ENCODE measurements at regions not wholly inside any gene's neighbourhood (a gene's known extent, or its start where the extent isn't known, plus 50 kb on each side); places are given as distances from the start of the nearest gene placed in this dataset.
A peak's percentile ranks its signal among the peaks of the same experiment; 100 is the strongest.
"Not testable (repeated sequence)": the region's sequence is repeated elsewhere in the genome, so short reads cannot be mapped to it uniquely, and the experiment has no call there.

DNA sequence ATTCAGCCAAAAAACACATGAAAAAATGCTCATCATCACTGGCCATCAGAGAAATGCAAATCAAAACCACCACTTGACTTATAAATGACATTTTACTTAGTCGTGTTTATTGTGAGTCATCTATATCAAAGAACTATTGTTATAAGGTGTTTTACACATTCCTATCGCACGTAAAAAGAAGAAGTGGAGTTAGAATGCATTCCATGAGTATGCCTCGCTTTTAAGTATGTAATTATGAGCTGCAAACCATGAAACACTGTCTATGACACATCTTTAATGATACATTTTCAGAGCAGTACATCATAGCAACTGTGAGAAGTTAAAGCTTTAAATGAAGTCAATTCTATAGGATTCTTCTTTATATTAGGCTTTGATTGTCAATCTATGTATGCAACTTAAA, 614.3 kb upstream of the ADAMTS5 start:
- no peak for DNase-seq

DNA sequence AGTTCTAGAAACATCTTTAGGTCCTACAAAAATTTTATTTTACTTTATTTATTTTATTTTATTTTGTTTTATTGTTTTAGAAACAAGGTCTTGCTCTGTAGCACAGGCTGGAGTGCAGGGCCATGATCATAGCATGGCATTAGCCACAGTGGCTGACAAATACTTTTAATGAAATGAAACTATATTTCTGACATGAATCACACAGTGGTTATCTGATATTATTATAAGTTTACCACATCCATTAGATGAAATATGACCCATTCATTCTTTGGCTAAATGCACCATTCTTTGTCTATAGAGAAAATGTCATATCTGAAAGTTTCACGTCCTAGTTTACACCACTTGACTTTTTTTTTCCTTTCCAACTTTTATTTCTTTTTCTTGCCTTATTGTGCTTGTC, 613.4 kb upstream of the ADAMTS5 start:
- DNase-seq: no peak

DNA sequence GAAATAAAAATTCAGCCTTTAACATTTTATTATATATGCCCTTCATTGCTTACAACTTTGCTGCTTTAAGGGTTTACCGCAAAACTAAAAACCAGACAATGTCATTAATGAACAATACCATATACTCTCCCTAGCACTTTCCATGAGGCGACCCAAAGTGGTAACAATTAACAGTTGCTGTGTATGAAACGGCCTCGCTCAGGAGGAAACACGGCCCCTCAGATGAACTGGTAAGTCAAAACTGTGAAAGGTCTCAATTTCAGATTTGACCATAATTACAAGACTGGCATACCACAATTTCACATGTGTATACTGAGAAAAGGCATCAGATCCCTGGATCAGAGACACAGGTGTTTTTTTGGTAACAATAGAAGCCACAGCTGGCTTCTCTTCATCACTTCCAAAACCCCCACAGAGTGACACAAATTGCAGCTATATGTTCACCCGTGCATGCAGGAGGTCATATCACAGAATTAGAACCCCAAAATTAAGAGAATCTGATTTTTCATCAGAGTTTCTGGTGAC, 611.9 kb upstream of the ADAMTS5 start:
- DNase-seq: no peak

DNA sequence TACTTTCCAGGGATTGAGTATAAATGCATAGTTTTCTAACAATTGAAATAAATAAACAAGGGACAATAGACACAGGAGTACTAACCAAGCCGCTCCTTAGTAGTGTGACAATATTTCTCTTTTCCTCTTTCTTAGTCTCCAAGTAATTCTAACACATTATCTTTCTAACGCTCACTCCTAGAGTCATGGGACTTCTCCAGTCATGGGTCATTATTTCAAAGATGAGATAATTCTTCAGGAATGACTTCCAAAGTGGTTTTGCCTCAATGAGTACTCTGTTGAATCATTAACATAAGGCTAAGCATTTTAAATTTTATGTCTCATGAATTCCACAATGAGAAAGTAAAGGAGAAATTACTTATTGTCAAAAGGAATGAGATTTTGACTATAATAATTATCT, 605.8 kb upstream of the ADAMTS5 start:
- DNase-seq: no peak

DNA sequence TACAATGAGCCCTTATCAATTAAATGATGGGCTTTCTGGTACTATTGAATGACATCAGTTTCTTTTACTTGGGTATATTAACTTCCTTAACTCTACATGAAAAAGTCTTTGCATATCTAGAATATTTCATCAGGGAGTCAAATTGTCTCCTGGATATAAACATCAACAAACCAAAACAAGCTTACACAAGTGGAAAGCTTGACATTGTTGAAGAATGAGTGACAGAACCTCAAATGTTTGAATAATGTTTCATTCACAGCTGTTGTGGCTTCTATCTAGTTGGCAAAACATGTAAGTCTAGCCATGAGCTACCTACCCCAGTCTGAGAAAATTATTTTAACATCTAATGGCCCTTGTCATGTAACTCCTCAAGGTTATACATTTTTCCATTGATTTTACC, 604.8 kb upstream of the ADAMTS5 start:
- no peak for DNase-seq

DNA sequence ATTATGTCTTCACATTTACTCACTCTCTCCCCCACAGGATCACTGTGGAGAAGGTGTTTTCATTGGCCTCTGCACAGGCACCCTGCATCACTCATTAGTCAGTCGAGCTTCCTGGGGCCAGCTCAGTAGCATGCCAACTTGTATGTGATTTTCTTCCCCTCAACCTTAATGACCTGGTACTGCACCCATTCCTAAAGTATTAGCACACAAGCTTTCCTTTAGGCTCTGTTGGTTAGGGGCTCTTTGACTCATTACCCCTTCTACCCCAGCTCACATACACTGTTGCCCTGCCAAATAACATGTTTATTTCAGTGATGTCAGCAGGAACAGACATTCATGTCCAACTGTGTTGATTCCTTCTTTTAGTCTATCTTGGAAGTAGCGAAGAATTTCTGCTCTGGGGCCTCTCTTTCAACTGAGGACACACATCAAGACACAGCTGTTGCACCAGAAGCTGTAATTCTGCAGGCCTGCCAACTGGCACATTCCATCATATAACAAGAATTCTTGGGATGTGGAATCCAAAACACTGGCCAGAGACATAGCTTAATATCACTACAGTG, 603.5 kb upstream of the ADAMTS5 start:
- DNase-seq: no peak

DNA sequence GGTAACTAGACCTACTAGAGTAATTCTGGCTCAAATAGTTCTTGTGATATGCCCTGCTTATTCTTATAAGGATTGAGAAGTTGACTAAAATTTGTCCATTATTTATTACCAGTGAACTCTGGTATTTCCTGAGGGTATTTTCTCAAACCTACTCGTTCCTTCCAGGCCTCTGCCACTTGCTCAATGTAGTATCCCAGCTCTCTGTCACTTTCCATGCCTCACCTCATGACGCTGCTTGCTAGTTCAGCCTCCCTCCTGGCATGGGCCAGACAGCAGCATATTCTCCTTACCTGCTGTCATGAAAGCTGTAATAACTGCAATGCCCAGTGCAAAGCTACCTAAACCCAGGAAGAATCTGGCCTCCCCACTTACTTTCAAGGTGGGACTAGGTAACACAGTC, 602.9 kb upstream of the ADAMTS5 start:
- no peak for DNase-seq

DNA sequence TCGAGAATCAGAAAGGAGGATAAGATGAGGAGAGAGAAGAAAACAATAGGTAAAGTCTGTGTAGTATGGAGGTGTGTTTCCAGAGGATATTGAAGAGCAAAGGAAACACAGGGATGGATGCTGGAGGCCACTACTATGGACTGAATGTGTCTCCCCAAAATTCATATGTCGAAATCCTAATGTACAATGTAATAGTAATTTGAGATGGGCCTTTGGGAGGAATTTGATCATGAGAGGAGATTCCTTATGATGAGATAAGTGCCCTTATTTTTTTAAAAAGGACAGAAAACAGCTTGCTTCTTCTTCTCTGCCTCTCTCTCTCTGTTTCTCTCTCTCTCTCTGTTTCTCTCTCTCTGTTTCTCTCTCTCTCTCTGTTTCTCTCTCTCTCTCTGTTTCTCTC, 602.2 kb upstream of the ADAMTS5 start:
- no peak for DNase-seq

DNA sequence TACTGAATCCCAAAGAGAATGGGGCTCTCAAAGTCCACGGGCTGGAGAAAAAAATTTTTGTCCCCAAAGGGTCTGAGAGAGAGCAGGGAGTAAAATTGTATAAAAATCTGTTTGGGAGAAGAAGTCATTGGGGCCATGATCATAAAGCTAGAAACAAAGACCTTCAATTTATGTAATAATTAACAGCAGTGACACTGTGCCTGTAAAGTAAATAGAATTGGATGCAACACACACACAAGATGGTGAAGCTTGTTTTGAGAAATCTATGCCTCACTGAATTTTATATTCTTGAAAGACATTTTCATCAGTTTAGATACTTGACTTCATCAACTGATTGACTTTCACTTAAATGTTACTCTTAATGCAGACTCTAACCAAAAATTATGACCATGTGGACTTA, 600.5 kb upstream of the ADAMTS5 start:
- no peak for DNase-seq

DNA sequence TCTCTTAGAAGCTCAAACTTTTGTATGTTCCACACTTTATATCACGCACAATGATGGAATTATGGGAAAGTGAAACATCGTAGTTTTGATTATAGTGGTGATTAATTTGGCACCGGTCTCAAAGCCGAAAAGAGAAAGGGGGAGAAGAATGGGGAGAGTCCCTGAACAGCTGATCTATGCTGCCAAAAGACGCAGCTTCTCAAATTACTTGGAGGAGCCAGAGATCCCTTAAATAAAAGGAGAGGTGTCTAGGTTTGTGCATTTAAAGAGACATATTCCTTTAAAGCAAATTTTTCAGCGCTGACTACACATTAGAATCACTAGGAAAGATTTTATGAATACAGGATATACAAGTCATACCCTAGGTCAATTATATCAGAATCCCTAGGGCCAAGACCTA, 599.6 kb upstream of the ADAMTS5 start:
- DNase-seq: no peak

DNA sequence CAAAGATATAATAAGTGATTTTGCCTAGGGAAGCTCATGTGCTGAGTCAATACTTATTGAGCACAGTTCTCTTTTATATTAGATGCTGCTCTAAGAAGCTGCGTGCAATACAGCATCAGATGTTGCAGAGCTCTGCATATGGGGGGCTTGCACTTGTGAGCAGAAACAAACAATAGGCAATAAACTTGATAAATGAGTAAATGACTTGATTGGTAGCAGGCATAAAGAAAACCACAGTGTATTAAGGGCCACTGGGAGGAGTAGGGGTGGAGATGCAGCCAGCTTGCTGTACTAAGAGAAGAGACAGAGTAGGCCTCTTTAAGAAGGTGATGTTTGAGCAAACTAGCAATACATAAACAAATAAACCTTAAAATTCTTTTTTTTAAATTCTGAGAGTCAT, 598.5 kb upstream of the ADAMTS5 start:
- no peak for DNase-seq

DNA sequence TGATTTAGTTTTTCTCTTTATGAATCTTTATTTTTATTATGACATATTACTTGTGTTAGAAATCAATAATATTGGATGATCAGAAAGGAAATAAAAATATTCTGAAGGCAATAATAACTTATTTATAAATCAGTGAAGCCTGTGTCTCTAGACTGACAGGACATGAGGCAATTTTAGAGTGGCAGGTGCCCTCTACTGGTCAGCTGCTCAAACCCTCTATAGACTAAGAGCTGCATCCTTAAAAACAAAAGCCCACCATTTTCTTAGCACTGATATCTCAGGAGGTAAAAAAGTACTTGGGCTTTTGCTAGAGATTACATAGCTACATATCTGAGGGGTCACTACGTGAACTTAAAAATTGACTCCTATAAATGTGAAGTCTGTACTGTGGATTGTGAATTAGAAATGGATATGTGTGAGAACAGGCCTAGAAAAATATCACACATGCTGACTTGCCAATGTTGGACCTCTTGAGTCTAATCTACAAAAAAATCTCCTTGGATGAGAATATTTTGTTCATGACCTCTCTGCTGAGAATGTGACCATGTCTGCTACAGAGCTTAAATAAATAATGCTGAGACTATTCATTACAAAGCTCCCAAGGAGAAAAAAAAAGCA, 597.9 kb upstream of the ADAMTS5 start:
- DNase-seq: no peak

DNA sequence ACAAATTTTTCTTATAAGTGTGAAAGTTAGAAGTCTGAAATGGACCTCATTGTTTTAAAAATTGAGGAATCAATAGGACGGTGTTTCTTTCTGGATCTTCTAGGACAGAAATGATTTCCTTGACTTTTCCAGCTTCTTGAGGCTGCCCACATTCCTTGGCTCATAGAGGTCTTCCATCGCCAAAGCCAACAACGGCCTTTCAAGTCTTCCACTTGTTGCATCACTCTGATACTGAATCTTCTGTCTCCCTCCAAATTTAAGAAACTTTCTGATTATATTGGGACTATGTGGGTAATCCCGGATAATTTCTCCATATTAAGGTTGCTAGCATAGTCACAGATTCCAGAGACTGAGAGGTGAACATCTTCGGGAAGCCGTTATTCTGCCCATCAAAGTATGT, 595.4 kb upstream of the ADAMTS5 start:
- no peak for DNase-seq

DNA sequence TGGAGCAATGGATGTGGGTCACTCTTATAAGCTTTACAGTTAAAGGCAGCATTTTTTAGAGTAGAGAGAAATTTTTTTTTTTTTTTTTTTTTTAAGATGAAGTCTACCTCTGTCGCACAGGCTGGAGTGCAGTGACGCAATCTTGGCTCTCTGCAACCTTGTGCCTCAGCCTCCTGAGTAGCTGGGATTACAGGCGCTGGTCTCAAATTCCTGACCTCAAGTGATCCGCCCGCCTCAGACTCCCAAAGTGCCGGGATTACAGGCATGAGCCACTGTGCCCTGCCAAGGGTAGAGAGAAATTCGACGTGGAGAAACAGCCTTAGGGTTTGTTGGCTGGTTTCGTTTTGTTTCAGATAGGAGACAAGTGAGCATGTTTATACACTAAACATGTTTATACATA, 594.2 kb upstream of the ADAMTS5 start:
- no peak for DNase-seq

DNA sequence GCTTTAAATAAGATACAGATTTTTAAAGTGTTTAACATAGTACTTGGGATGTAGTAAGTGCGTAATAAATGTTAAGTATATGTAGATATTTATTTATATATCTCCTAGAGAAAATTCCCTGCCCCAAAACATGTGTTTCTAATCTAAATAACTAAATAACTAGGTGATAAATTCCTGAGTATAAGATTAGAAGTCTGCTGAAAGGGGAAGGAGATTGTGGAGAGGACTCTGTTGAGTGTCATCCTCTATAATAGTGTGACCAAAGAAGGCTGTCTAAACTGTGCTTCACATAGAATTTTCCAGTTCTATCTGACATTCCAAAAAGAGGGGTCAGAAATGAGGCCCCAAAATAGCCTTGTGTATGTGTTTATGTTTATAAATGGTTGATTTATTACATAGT, 590.5 kb upstream of the ADAMTS5 start:
- DNase-seq: no peak

DNA sequence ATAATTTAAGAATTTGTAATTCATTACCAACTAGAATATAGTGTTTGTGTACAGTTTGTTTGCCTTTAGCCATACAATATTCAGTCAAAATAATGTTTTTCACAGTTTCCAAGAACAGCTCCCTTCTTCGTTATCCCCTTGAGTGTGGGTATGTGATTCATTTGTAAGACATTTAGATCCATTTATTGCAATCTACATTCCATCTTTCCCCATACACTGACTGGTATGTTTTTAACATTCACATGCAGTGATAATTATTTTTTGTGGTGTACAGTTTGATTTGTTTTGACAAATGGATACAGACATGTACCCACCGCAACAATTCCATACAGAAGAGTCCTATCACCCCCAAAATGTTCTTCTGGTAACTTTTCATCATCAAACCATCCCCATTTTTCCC, 589.1 kb upstream of the ADAMTS5 start:
- DNase-seq: no peak

DNA sequence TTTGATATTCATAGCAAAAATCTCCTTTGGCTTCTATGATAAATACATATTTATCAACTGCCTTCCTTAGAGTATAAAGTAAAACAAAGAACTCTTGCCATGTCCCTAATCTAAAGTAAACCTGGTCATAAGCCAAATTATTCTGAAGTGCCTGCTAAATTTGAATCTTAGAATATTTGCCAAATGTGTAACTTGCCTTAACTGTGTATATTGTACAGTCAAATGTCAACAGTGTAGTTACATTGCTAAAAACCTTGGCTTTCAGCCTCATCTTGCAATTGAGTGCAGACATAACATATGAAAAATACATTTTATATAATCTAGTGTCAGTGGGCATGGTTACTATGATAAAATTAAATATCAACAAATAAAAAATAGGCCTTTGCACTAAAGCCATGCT, 583.4 kb upstream of the ADAMTS5 start:
- no peak for DNase-seq

DNA sequence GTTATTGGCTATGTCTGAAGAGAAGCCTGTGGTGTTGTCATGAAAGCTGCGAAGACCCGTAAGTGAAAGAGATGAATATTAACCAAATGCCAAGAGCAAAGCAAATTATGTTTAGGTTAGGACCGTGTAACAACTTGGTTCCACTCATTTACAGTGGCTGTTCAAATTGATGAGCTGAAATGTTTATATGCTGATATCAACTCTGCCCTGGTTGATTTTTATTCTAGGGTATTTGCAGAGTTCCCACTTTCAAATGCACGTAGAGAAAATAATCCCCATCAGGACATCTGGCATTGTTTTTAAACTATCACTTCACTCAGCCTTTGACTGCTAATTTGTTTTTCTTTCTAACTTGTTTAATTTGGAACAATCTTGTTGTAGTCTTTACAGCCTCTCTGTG, 581.6 kb upstream of the ADAMTS5 start:
- no peak for DNase-seq

DNA sequence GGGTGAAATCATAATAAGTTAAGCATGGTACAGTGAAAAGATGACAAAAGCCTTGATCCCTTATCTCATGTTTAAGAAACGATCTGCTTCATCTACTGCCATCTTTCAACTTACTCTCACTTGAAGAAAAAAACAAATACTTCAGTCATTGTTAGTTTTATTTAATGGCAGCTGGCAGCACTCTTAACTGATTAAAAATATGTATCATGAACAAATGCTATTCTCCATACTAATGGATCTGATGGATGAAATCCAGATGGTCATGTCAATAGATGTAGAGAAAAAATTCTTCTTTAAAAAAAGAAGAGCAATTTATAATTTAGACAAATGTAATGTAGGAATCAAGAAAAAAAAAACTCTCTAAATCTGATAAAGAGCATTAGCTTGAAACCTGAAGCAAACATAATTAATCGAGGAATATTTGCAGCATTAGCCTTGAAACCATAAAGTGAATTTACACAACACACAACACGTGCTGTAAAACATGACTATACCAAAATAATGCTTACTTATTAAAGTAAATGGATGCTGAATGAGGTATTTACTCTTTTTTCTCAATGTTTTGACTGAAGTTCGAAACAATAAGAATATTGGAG, 579.0 kb upstream of the ADAMTS5 start:
- DNase-seq: peak; percentile 64

DNA sequence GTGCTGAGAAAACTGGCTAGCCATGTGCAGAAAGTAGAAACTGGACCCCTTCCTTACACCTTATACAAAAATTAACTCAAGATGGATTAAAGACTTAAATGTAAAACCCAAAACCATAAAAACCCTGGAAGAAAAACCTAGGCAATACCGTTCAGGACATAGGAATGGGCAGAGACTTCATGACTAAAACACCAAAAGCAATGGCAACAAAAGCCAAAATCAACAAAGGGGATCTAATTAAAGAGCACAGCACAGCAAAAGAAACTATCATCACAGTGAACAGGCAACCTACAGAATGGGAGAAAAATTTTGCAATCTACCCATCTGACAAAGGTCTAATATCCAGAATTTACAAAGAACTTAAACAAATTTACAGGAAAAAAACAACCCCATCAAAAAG, 575.2 kb upstream of the ADAMTS5 start:
- DNase-seq: not testable (repeated sequence)

DNA sequence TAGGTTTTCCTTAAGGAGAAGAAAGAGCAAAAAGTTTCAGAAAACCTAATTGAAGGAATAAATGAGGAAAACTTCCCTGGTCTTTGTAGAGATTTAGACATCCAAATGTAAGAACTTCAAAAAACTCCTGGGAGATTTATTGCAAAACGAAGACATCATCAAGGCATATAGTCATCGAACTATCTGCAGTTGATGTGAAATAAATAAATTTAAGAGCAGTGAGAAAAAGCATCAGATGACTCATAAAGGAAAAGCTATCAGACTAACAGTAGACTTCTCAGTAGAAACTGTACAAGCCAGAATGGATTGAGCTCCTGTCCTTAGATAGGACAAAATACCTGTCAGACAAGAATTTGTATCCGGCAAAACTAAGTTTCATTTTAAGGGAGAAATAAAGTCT, 569.4 kb upstream of the ADAMTS5 start:
- no peak for DNase-seq

DNA sequence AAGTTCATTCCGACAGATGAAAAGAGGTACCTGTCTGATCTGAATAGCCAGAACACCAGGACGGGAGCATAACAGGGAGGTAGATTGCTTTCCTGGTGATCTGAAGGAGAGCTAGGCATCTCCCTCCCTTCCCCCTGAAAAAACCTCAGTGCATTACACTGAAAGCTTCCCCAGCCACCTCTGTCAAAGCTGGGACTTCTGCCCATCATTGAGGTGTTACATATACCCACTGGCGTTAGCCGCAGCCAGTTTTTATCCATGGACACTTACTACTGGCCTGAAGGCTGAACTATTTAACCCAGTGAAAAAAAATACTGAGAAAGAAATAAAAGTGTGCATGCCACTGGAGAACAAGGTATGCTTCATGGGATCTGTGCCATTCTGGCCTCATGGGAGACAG, 568.3 kb upstream of the ADAMTS5 start:
- DNase-seq: no peak

DNA sequence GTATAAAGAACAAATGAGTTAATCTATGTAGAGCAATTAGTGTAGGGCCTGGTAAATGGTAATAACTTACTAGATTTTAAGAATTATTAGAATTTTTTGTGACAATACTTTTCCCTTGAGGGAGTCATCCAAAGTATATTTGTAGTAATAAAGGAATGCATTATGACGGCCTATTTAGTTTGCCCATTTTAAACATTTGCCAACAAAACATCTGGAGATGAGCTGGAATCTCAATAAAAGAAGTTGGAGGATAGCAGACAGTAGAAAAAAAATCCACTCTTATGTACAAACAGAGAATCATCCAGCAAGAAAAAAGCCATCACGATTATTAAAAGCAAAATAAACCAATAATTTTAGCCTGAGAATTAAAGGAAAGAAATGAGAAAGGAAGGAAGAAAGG, 567.3 kb upstream of the ADAMTS5 start:
- DNase-seq: no peak

DNA sequence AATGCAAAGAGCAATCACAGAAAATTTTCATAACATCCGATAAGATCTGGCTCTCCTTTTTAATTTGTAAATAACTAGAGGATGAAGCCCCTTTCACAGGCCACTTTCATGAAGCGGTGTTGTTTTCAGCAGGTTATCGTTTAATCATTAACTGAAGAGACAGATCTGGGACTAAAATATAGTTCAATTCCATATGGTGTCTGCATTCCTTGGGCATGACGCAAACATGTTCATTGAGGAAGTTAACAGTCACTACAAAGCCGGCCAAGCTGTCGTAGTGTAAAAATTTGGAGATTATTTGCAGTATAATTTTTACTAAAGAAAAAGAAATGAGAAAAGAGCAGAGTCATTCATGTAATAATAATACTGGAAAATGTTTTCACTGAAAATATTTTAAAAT, 565.2 kb upstream of the ADAMTS5 start:
- peak; percentile 17 for DNase-seq

DNA sequence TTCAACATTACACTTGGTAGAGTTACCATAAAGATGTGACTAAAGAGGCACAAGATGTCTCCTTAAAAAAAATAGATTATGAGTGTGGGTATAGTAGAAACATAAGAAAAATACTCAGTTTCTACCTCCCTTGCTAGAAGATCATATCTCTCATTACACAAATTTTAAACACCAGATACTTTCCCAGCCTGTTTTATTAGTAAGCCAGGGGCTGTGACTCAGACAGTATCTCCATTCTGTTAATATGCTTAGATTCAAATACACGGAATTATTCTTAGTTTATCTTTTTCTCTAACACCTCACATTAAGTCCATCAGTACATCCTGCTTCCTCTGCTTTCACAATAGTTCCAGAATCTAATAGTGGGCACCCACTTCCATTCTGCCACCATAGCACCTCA, 561.8 kb upstream of the ADAMTS5 start:
- no peak for DNase-seq

Measured in NCI-H524 treated with DMSO at 0.1 percent for 48 hours (cell line).